Gastrocnemius medialis (tissue), 4 donors: ENCODE measurements at regions not wholly inside any gene's neighbourhood (a gene's known extent, or its start where the extent isn't known, plus 50 kb on each side); places are given as distances from the start of the nearest gene placed in this dataset.

ENCODE experiments used
- ATAC-seq, 2 donors: fragments of 150-250 bp; one replicate each; pipeline ENCODE4 v1.9.1; 2016
- DNase-seq, 2 donors: peaks; one replicate each; pipeline ENCODE4 v3.0.0-alpha.2; 2019
- H3K27ac ChIP-seq, 4 donors: fragments of 200-600 bp; sonication (generic); 1 replicate in 1 of 4; 2 replicates in 3 of 4; pipeline ENCODE4 v1.5.1; 2016 to 2018; ENCODE audit warnings: mild to moderate bottlenecking in 2 of 4, moderate library complexity in 1 of 4
- H3K27me3 ChIP-seq, 3 donors: fragments of 200-600 bp; sonication (generic) in 2 of 3; 1 replicate in 1 of 3; 2 replicates in 2 of 3; pipeline versions ENCODE4 v1.5.1 to v1.6.0; 2016 to 2019; ENCODE audit warnings: mild to moderate bottlenecking in 1 of 3, moderate library complexity in 1 of 3
- H3K36me3 ChIP-seq, 2 donors: fragments of 200-600 bp; sonication (generic) in 1 of 2; one replicate each; pipeline ENCODE4 v1.5.1; 2017 to 2018
- H3K4me1 ChIP-seq, 2 donors: fragments of 200-600 bp; sonication (generic) in 1 of 2; one replicate each; pipeline ENCODE4 v1.5.1; 2016 to 2017; ENCODE audit warnings: mild to moderate bottlenecking in 2 of 2
- H3K4me3 ChIP-seq, 4 donors: fragments of 200-600 bp; sonication (generic) in 3 of 4; 1 replicate in 1 of 4; 2 replicates in 3 of 4; pipeline ENCODE4 v1.5.1; 2016 to 2019; ENCODE audit warnings: mild to moderate bottlenecking in 2 of 4
- H3K9me3 ChIP-seq, 3 donors: fragments of 200-600 bp; sonication (generic) in 2 of 3; 1 replicate in 1 of 3; 2 replicates in 2 of 3; pipeline ENCODE4 v1.5.1; 2016 to 2019
- CTCF ChIP-seq, 5 experiments: fragments of 450-650 bp in 3 of 5; fragments of 200-600 bp in 2 of 5; sonication (generic) in 2 of 5; IDR thresholded peaks in 4 of 5; conservative IDR thresholded peaks in 1 of 5; 1 replicate in 4 of 5; 2 replicates in 1 of 5; pipeline ENCODE4 v1.5.1; 2016 to 2019; ENCODE audit warnings: antibody characterized with exemption in 5 of 5, mild to moderate bottlenecking in 3 of 5, moderate library complexity in 3 of 5
- POLR2A ChIP-seq, 2 donors: fragments of 450-650 bp; IDR thresholded peaks; one replicate each; pipeline ENCODE4 v1.6.1; 2017; ENCODE audit warnings: antibody characterized with exemption in 2 of 2, mild to moderate bottlenecking in 2 of 2, moderate library complexity in 2 of 2
- in situ Hi-C, 4 donors: fragments of 200-750 bp; cut with MboI; loops; one replicate each; pipeline versions ENCODE4 v1.15.0 to v1.8.0; 2017; ENCODE audit warnings: low sequenced_read_pairs in 4 of 4
- intact Hi-C: fragments of 100-400 bp; cut with DNase I; formaldehyde crosslinking; loops from one replicate; pipeline ENCODE4 v1.15.1; 2023; ENCODE audit warnings: low total_unique reads

DNA sequence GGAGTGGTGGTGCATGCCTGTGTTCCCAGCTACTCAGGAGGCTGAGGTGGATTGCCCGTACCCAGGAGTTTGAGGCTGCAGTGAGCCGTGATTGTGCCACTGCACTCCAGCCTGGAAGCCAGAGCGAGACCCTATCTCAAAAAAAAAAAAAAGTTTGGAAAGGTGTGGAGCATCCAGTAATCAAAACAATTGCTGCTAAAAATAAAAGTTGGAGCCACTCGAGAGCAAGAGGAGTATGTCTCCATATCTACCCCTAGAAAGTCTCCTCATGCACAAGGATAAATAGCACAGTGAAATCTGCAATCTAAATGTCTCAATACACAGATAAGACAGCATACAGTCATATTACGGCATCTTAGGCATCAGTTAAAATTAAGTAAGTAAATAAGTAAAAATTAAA, 81.5 kb upstream of the NEBL start:
- Histone ChIP-seq H3K4me3 (no peak overlapping the region), H3K27ac (no peak overlapping the region), H3K27me3 (no peaks in the 10 kb centered on the region), H3K36me3 (no peaks in the 10 kb centered on the region), H3K9me3 (no peaks in the 10 kb centered on the region), H3K4me1 (no peaks in the 10 kb centered on the region)
- in situ Hi-C loops (no loop called here), intact Hi-C loops (no loop called here)
- DNase-seq (no peak), ATAC-seq (no peak)
- TF ChIP-seq CTCF (IDR thresholded peaks at IDR 0.05 in 4 of 5, conservative IDR thresholded peaks at IDR 0.05 in 1 of 5) (no peak), POLR2A (IDR thresholded peaks at IDR 0.05) (no peak)

- in situ Hi-C loops (no loop called here), intact Hi-C loops (no loop called here)
- ATAC-seq (no peak), DNase-seq (no peak)
- Histone ChIP-seq H3K4me3 (no peak overlapping the region), H3K27ac (no peak overlapping the region), H3K27me3 (no peaks in the 10 kb centered on the region), H3K4me1 (no peaks in the 10 kb centered on the region), H3K9me3 (no peaks in the 10 kb centered on the region), H3K36me3 (no peaks in the 10 kb centered on the region)
- TF ChIP-seq POLR2A (IDR thresholded peaks at IDR 0.05) (no peak), CTCF (IDR thresholded peaks at IDR 0.05 in 4 of 5, conservative IDR thresholded peaks at IDR 0.05 in 1 of 5) (no peak)
Measured at GRCh38 chr10:20977300-20977699, 80.2 kb upstream of the NEBL start.

DNA sequence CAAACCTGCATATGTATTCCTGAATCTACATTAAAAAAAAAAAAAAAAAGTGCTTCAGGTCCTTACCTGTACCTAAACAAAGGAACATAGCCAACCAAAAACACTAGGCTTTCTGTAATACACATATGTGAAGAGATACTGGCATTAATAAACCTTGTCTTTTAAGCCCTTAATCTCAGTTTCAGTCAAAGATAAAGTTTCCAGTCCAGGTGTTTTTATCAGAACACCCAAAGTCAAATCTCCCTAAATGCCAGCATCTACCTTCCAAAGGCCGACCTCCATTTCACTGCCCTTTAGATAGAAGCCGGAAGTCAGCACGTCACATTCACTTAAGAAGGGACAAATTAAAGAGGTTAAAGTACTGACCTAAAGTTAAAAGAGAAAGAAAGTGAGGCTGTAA, 79.8 kb upstream of the NEBL start:
- DNase-seq (no peak), ATAC-seq (no peak)
- H3K27me3 ChIP-seq: no peaks in the 10 kb centered on the region
- no peak overlapping the region for H3K27ac ChIP-seq
- TF ChIP-seq CTCF (IDR thresholded peaks at IDR 0.05 in 4 of 5, conservative IDR thresholded peaks at IDR 0.05 in 1 of 5) (no peak), POLR2A (IDR thresholded peaks at IDR 0.05) (no peak)
- H3K4me3 ChIP-seq: no peak overlapping the region
- in situ Hi-C loops (no loop called here), intact Hi-C loops (no loop called here)
- H3K9me3 ChIP-seq: no peaks in the 10 kb centered on the region
- H3K36me3 ChIP-seq: no peaks in the 10 kb centered on the region
- no peaks in the 10 kb centered on the region for H3K4me1 ChIP-seq

DNA sequence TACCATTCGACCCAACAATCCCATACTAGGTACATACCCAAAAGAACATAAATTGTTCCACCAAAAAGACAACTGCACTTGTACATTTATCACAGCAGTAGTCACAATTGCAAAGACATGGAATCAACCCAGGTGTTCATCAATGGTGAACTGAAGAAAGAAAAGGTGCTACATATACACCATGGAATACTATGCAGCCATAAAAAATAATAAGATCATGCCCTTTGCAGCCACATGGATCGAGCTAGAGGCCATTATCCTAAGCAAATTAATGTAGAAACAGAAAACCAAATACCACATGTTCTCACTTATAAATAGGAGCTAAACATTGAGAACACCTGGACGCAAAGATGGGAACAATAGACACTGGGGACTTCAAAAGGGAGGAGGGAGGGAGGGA, 79.3 kb upstream of the NEBL start:
- Histone ChIP-seq H3K4me3 (no peak overlapping the region), H3K27me3 (no peaks in the 10 kb centered on the region), H3K36me3 (no peaks in the 10 kb centered on the region), H3K9me3 (no peaks in the 10 kb centered on the region), H3K27ac (no peak overlapping the region), H3K4me1 (no peaks in the 10 kb centered on the region)
- intact Hi-C loops: no loop called here
- TF ChIP-seq CTCF (IDR thresholded peaks at IDR 0.05 in 4 of 5, conservative IDR thresholded peaks at IDR 0.05 in 1 of 5) (no peak), POLR2A (IDR thresholded peaks at IDR 0.05) (no peak)
- in situ Hi-C loops: no loop called here
- DNase-seq: no peak
- no peak for ATAC-seq

DNA sequence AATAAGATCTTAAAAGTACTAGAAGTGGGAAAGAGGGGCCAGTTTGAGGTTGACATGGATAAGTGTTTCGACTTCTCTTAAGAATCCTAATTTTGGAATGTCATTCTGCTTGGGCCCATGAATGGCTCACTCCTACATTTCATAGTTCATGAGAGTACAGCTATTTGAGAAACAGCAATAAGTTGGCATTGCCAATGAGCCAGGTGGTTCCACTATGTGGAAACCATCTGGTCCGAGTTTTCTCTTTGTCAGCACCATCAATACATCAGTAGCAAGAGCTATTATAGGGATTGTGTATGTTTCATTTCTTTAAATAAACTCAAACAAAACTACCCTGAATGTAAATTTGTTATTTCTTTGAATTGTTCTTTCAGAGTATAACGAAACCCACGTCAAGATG, 78.1 kb upstream of the NEBL start:
- ATAC-seq: no peak
- H3K9me3 ChIP-seq: no peaks in the 10 kb centered on the region
- H3K4me1 ChIP-seq: no peaks in the 10 kb centered on the region
- no peaks in the 10 kb centered on the region for H3K27me3 ChIP-seq
- TF ChIP-seq POLR2A (IDR thresholded peaks at IDR 0.05): no peak
- no peak for TF ChIP-seq CTCF (IDR thresholded peaks at IDR 0.05 in 4 of 5, conservative IDR thresholded peaks at IDR 0.05 in 1 of 5)
- in situ Hi-C loops: no loop called here
- DNase-seq: no peak
- intact Hi-C loops: no loop called here
- H3K27ac ChIP-seq: no peak overlapping the region
- H3K4me3 ChIP-seq: no peak overlapping the region
- H3K36me3 ChIP-seq: no peaks in the 10 kb centered on the region
